ENCODE measurements at regions not wholly inside any gene's neighbourhood (a gene's known extent, or its start where the extent isn't known, plus 50 kb on each side); places are given as distances from the start of the nearest gene placed in this dataset.

- no peaks in the 10 kb centered on the region for H3K36me3 ChIP-seq (ENCODE audit: insufficient read depth, low read length)
- no peak overlapping the region for H3K9ac ChIP-seq (ENCODE audit: low read depth, low read length, poor library complexity, severe bottlenecking)
- H3K79me2 ChIP-seq (ENCODE audit: insufficient read depth, low read length) = no peaks in the 10 kb centered on the region
- no peaks in the 10 kb centered on the region for H3K9me3 ChIP-seq (ENCODE audit: insufficient read depth, low read depth, low read length)
- H2AFZ ChIP-seq (ENCODE audit: low read length) = no peak overlapping the region
- no peaks in the 10 kb centered on the region for H3K27me3 ChIP-seq (ENCODE audit: insufficient read depth, low read length, poor library complexity, severe bottlenecking)
- no peaks in the 10 kb centered on the region for H3K9me2 ChIP-seq (replicated peaks; ENCODE audit: low read depth, low read length)
- TF ChIP-seq CTCF (conservative IDR thresholded peaks at IDR 0.05; ENCODE audit: low read length) (no peak), EZH2phosphoT487 (IDR thresholded peaks at IDR 0.05; ENCODE audit: borderline replicate concordance) (no peak)
- H3F3A ChIP-seq (ENCODE audit: low read depth) = no peaks in the 10 kb centered on the region
- H3K4me3 ChIP-seq (ENCODE audit: low read length, poor library complexity, severe bottlenecking) = no peak overlapping the region
- no peak overlapping the region for H3K4me2 ChIP-seq (ENCODE audit: low read depth, low read length, poor library complexity, severe bottlenecking)
- no peaks in the 10 kb centered on the region for H3K4me1 ChIP-seq (ENCODE audit: insufficient read depth, low read length, poor library complexity, severe bottlenecking)
- H4K20me1 ChIP-seq (ENCODE audit: insufficient read depth, low read length, poor library complexity, severe bottlenecking) = no peaks in the 10 kb centered on the region
Observed at GRCh38 chr7:34406848-34407530, 251.0 kb upstream of the NPSR1 start.

- Histone ChIP-seq H3K9me3 (ENCODE audit: insufficient read depth, low read depth, low read length) (no peaks in the 10 kb centered on the region), H3K9me2 (replicated peaks; ENCODE audit: low read depth, low read length) (no peaks in the 10 kb centered on the region), H3K4me2 (ENCODE audit: low read depth, low read length, poor library complexity, severe bottlenecking) (no peak overlapping the region), H3K79me2 (ENCODE audit: insufficient read depth, low read length) (no peaks in the 10 kb centered on the region), H3F3A (ENCODE audit: low read depth) (no peaks in the 10 kb centered on the region), H2AFZ (ENCODE audit: low read length) (no peak overlapping the region), H4K20me1 (ENCODE audit: insufficient read depth, low read length, poor library complexity, severe bottlenecking) (no peaks in the 10 kb centered on the region), H3K4me1 (ENCODE audit: insufficient read depth, low read length, poor library complexity, severe bottlenecking) (no peaks in the 10 kb centered on the region), H3K4me3 (ENCODE audit: low read length, poor library complexity, severe bottlenecking) (no peak overlapping the region), H3K9ac (ENCODE audit: low read depth, low read length, poor library complexity, severe bottlenecking) (no peak overlapping the region), H3K27me3 (ENCODE audit: insufficient read depth, low read length, poor library complexity, severe bottlenecking) (no peaks in the 10 kb centered on the region), H3K36me3 (ENCODE audit: insufficient read depth, low read length) (no peaks in the 10 kb centered on the region)
- no peak for TF ChIP-seq EZH2phosphoT487 (IDR thresholded peaks at IDR 0.05; ENCODE audit: borderline replicate concordance)
- no peak for TF ChIP-seq CTCF (conservative IDR thresholded peaks at IDR 0.05; ENCODE audit: low read length)
Observed at GRCh38 chr7:34407586-34407985, 250.4 kb upstream of the NPSR1 start.

- Histone ChIP-seq H3K27me3 (ENCODE audit: insufficient read depth, low read length, poor library complexity, severe bottlenecking) (no peaks in the 10 kb centered on the region), H4K20me1 (ENCODE audit: insufficient read depth, low read length, poor library complexity, severe bottlenecking) (no peaks in the 10 kb centered on the region), H3K4me2 (ENCODE audit: low read depth, low read length, poor library complexity, severe bottlenecking) (no peak overlapping the region), H3K36me3 (ENCODE audit: insufficient read depth, low read length) (no peaks in the 10 kb centered on the region), H2AFZ (ENCODE audit: low read length) (no peak overlapping the region), H3F3A (ENCODE audit: low read depth) (no peaks in the 10 kb centered on the region), H3K4me1 (ENCODE audit: insufficient read depth, low read length, poor library complexity, severe bottlenecking) (no peaks in the 10 kb centered on the region), H3K9ac (ENCODE audit: low read depth, low read length, poor library complexity, severe bottlenecking) (no peak overlapping the region), H3K9me2 (replicated peaks; ENCODE audit: low read depth, low read length) (no peaks in the 10 kb centered on the region), H3K4me3 (ENCODE audit: low read length, poor library complexity, severe bottlenecking) (no peak overlapping the region), H3K79me2 (ENCODE audit: insufficient read depth, low read length) (no peaks in the 10 kb centered on the region), H3K9me3 (ENCODE audit: insufficient read depth, low read depth, low read length) (no peaks in the 10 kb centered on the region)
- TF ChIP-seq CTCF (conservative IDR thresholded peaks at IDR 0.05; ENCODE audit: low read length) = no peak
- TF ChIP-seq EZH2phosphoT487 (IDR thresholded peaks at IDR 0.05; ENCODE audit: borderline replicate concordance) = no peak
Observed at GRCh38 chr7:34417781-34418180, 240.2 kb upstream of the NPSR1 start.

Data from Loucy (cell line).